Suprapubic skin (tissue), 4 donors: ENCODE measurements at regions not wholly inside any gene's neighbourhood (a gene's known extent, or its start where the extent isn't known, plus 50 kb on each side); places are given as distances from the start of the nearest gene placed in this dataset.

Experiments used
- DNase-seq, 2 donors: peaks; one replicate each; pipeline ENCODE4 v3.0.0-alpha.2; 2019; ENCODE audit warnings: low spot score in 2 of 2
- H3K27ac ChIP-seq: fragments of 200-600 bp; sonication (generic); one replicate; pipeline ENCODE4 v1.5.1; 2019
- H3K27me3 ChIP-seq: fragments of 200-600 bp; sonication (generic); one replicate; pipeline ENCODE4 v1.5.1; 2019
- H3K36me3 ChIP-seq: fragments of 200-600 bp; sonication (generic); one replicate; pipeline ENCODE4 v1.5.1; 2019
- H3K4me1 ChIP-seq: fragments of 200-600 bp; sonication (generic); one replicate; pipeline ENCODE4 v1.5.1; 2019
- H3K4me3 ChIP-seq: fragments of 200-600 bp; sonication (generic); one replicate; pipeline ENCODE4 v1.5.1; 2019; ENCODE audit warnings: mild to moderate bottlenecking
- H3K9me3 ChIP-seq: fragments of 200-600 bp; sonication (generic); one replicate; pipeline ENCODE4 v1.5.1; 2019
- CTCF ChIP-seq, 2 donors: fragments of 200-600 bp in 1 of 2; fragments of 450-650 bp in 1 of 2; sonication (generic) in 1 of 2; IDR thresholded peaks; one replicate each; pipeline ENCODE4 v1.5.1; 2016 to 2019; ENCODE audit warnings: antibody characterized with exemption in 2 of 2, mild to moderate bottlenecking in 1 of 2, moderate library complexity in 1 of 2
- EP300 ChIP-seq: sonication (generic); formaldehyde crosslinking; IDR thresholded peaks from one replicate; pipeline ENCODE4 v1.6.1; 2017; ENCODE audit warnings: antibody characterized with exemption
- POLR2A ChIP-seq, 2 donors: fragments of 450-650 bp; IDR thresholded peaks; one replicate each; pipeline ENCODE4 v1.6.1; 2017; ENCODE audit warnings: antibody characterized with exemption in 2 of 2, mild to moderate bottlenecking in 2 of 2, moderate library complexity in 2 of 2
- POLR2AphosphoS5 ChIP-seq, 3 donors: sonication (generic); formaldehyde crosslinking; IDR thresholded peaks; one replicate each; pipeline ENCODE4 v1.6.1; 2017; ENCODE audit warnings: antibody characterized with exemption in 3 of 3
- WGBS: methylation state at CpG from one replicate; pipeline ENCODE4 v1.1.5; 2018; 5-methylcytosine and 5-hydroxymethylcytosine counted together

GRCh38 chr11:123313262-123313661, 116.8 kb upstream of the GRAMD1B start:
- H3K9me3 ChIP-seq: no peaks in the 10 kb centered on the region
- H3K27ac ChIP-seq: no peak overlapping the region
- no peaks in the 10 kb centered on the region for H3K27me3 ChIP-seq
- no peak for TF ChIP-seq CTCF (IDR thresholded peaks at IDR 0.05)
- TF ChIP-seq POLR2AphosphoS5 (IDR thresholded peaks at IDR 0.05): no peak
- TF ChIP-seq POLR2A (IDR thresholded peaks at IDR 0.05): no peak
- no peak for TF ChIP-seq EP300
- H3K4me3 ChIP-seq: no peak overlapping the region
- 75% methylated on average over 5 of the region's 5 CpGs for WGBS
- no peaks in the 10 kb centered on the region for H3K4me1 ChIP-seq
- no peak for DNase-seq
- no peaks in the 10 kb centered on the region for H3K36me3 ChIP-seq

- Histone ChIP-seq H3K4me1 (peaks cover 5% of the 10 kb centered on the region), H3K4me3 (no peak overlapping the region), H3K27ac (peak overlapping the region; percentile 24), H3K36me3 (no peaks in the 10 kb centered on the region), H3K9me3 (no peaks in the 10 kb centered on the region), H3K27me3 (no peaks in the 10 kb centered on the region)
- no peak for TF ChIP-seq POLR2AphosphoS5 (IDR thresholded peaks at IDR 0.05)
- TF ChIP-seq EP300: no peak
- no peak for TF ChIP-seq POLR2A (IDR thresholded peaks at IDR 0.05)
- TF ChIP-seq CTCF (IDR thresholded peaks at IDR 0.05): no peak
- 38% methylated on average over 7 of the region's 7 CpGs for WGBS
- DNase-seq: no peak
Observed at GRCh38 chr11:123308077-123308476, 113.0 kb upstream of the CLMP start.

GRCh38 chr11:123307276-123307675, 112.2 kb upstream of the CLMP start:
- Histone ChIP-seq H3K36me3 (no peaks in the 10 kb centered on the region), H3K27me3 (no peaks in the 10 kb centered on the region), H3K27ac (peak overlapping the region; percentile 24), H3K4me1 (peaks cover 8% of the 10 kb centered on the region), H3K4me3 (no peak overlapping the region), H3K9me3 (no peaks in the 10 kb centered on the region)
- WGBS: 85% methylated on average over 4 of the region's 4 CpGs
- DNase-seq: no peak
- TF ChIP-seq POLR2A (IDR thresholded peaks at IDR 0.05) (no peak), POLR2AphosphoS5 (IDR thresholded peaks at IDR 0.05) (no peak)

- no peak for DNase-seq
- 89% methylated on average over 7 of the region's 7 CpGs for WGBS
- H3K36me3 ChIP-seq: no peaks in the 10 kb centered on the region
- H3K4me1 ChIP-seq: peaks cover 16% of the 10 kb centered on the region
- no peaks in the 10 kb centered on the region for H3K27me3 ChIP-seq
- H3K27ac ChIP-seq: no peak overlapping the region
- no peak overlapping the region for H3K4me3 ChIP-seq
- TF ChIP-seq EP300 (no peak), POLR2A (IDR thresholded peaks at IDR 0.05) (no peak), CTCF (IDR thresholded peaks at IDR 0.05) (no peak), POLR2AphosphoS5 (IDR thresholded peaks at IDR 0.05) (no peak)
- no peaks in the 10 kb centered on the region for H3K9me3 ChIP-seq
Observed at GRCh38 chr11:123306531-123306930, 111.5 kb upstream of the CLMP start.

GRCh38 chr11:123305601-123306375, 110.7 kb upstream of the CLMP start:
- no peaks in the 10 kb centered on the region for H3K27me3 ChIP-seq
- TF ChIP-seq CTCF (IDR thresholded peaks at IDR 0.05) (no peak), POLR2A (IDR thresholded peaks at IDR 0.05) (no peak), POLR2AphosphoS5 (IDR thresholded peaks at IDR 0.05) (no peak)
- no peak overlapping the region for H3K27ac ChIP-seq
- no peak for DNase-seq
- H3K9me3 ChIP-seq: no peaks in the 10 kb centered on the region
- H3K36me3 ChIP-seq: no peaks in the 10 kb centered on the region
- H3K4me3 ChIP-seq: no peak overlapping the region
- WGBS: 89% methylated on average over 10 of the region's 10 CpGs
- peaks cover 20% of the 10 kb centered on the region for H3K4me1 ChIP-seq
